ENCODE measurements at regions not wholly inside any gene's neighbourhood (a gene's known extent, or its start where the extent isn't known, plus 50 kb on each side); places are given as distances from the start of the nearest gene placed in this dataset.

DNA sequence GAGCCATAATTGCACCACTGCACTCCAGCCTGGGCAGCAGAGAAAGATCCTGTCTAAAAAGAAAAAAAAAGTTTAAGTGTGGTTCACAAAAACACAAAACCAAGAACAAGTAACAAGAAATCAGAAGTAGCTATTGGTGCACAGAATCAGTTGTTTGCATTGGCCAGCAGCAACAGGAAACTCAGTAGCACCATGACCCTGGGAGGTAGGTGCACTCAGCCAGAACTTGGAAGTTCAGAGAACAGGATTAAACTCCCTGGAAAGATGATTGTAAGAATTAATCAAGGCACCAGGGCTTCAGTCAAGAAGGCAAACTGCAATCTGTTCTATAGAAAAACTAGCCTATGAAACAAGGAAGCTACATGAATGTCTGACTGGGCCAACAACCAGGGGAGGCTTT lies 267.9 kb downstream of the COL12A1 start:
- H3K27me3 ChIP-seq (ENCODE audit: control insufficient read depth in 1 of 2, insufficient read depth in 2 of 2, low read length in 2 of 2), result no peaks in the 10 kb centered on the region
- no peak overlapping the region for H3K27ac ChIP-seq (ENCODE audit: extremely low read length, insufficient read depth, low read length)
- no peak overlapping the region for H3K4me3 ChIP-seq (replicated peaks in 1 of 3; ENCODE audit: insufficient read depth in 1 of 3, low read depth in 2 of 3, low read length in 3 of 3)
- H3K4me1 ChIP-seq (ENCODE audit: insufficient read depth, low read length), result peaks cover 3% of the 10 kb centered on the region; the same call in 1 of the 2 replicates
- in situ Hi-C loops (cut with HindIII; ENCODE audit: extremely low pct_ligation_motif_present, low pct_unique_long_range_greater_than_20kb), result no loop called here
- H4K20me1 ChIP-seq (ENCODE audit: insufficient read depth, low read length), result no peaks in the 10 kb centered on the region
- no peak overlapping the region for H3K4me2 ChIP-seq (ENCODE audit: low read depth, low read length)
- H2AFZ ChIP-seq (ENCODE audit: low read length), result no peak overlapping the region
- intact Hi-C loops (cut with micrococcal nuclease; ENCODE audit: unreplicated experiment), result no loop called here
- DNase-seq (ENCODE audit: low spot score) (no peak), FAIRE-seq (no peak), ATAC-seq (no peak)
- no peaks in the 10 kb centered on the region for H3K79me2 ChIP-seq (ENCODE audit: insufficient read depth, low read length)
- H3K9ac ChIP-seq (ENCODE audit: insufficient read depth, low read depth, low read length), result no peak overlapping the region
- BruUV-seq (replicated peaks), result no TSS peak
- TF ChIP-seq TSC22D2 (CRISPR knock-in tag; IDR thresholded peaks at IDR 0.05; ENCODE audit: borderline replicate concordance), result no peak
- TF ChIP-seq ZBTB8A (CRISPR knock-in tag; IDR thresholded peaks at IDR 0.05; ENCODE audit: borderline replicate concordance, low read depth), result no peak
- TF ChIP-seq ARHGAP35 (CRISPR knock-in tag; IDR thresholded peaks at IDR 0.05; ENCODE audit: borderline replicate concordance), result no peak
- no peak for TF ChIP-seq FOXM1 (CRISPR knock-in tag; IDR thresholded peaks at IDR 0.05)
- no peak for TF ChIP-seq GRHL1 (CRISPR knock-in tag; conservative IDR thresholded peaks at IDR 0.05)
- TF ChIP-seq MEF2D (CRISPR knock-in tag; IDR thresholded peaks at IDR 0.05), result no peak
- no peak for TF ChIP-seq DPF2 (CRISPR knock-in tag; IDR thresholded peaks at IDR 0.05; ENCODE audit: borderline replicate concordance, low read depth)
- no peak for TF ChIP-seq WIZ (CRISPR knock-in tag; IDR thresholded peaks at IDR 0.05)
- TF ChIP-seq ZNF781 (CRISPR knock-in tag; IDR thresholded peaks at IDR 0.05; ENCODE audit: borderline replicate concordance, not compliant biosample characterization), result no peak
- TF ChIP-seq FLYWCH1 (CRISPR knock-in tag; IDR thresholded peaks at IDR 0.05), result no peak
- no peak for TF ChIP-seq HNRNPL (IDR thresholded peaks at IDR 0.05; ENCODE audit: low read depth, low read length)
- TF ChIP-seq KDM5A (IDR thresholded peaks at IDR 0.05; ENCODE audit: borderline replicate concordance, low read length), result no peak
- no peak for TF ChIP-seq BRF2 (CRISPR knock-in tag; IDR thresholded peaks at IDR 0.05)
- no peak for TF ChIP-seq ZNF816 (CRISPR knock-in tag; IDR thresholded peaks at IDR 0.05; ENCODE audit: borderline replicate concordance)
- no peak for TF ChIP-seq TMF1 (CRISPR knock-in tag; IDR thresholded peaks at IDR 0.05; ENCODE audit: low read depth)
- no peak for TF ChIP-seq ZNF232 (CRISPR knock-in tag; IDR thresholded peaks at IDR 0.05; ENCODE audit: borderline replicate concordance)
- no peak for TF ChIP-seq PHF5A (CRISPR knock-in tag; IDR thresholded peaks at IDR 0.05; ENCODE audit: low read depth, unreplicated experiment)
- no peak for TF ChIP-seq ZNF616 (CRISPR knock-in tag; IDR thresholded peaks at IDR 0.05; ENCODE audit: low read depth)
- no peak for TF ChIP-seq FOXJ3 (CRISPR knock-in tag; IDR thresholded peaks at IDR 0.05; ENCODE audit: borderline replicate concordance)
- POLR2A ChIA-PET, result no interaction called here
- CTCF ChIA-PET (ENCODE audit: low intra/inter-chr PET ratio, low total read pairs), result no interaction called here
- no peaks in the 10 kb centered on the region for H3K9me3 ChIP-seq (ENCODE audit: low read length)
- H3K36me3 ChIP-seq (replicated peaks in 1 of 2; ENCODE audit: control insufficient read depth in 1 of 2, insufficient read depth in 2 of 2, low read length in 2 of 2), result no peaks in the 10 kb centered on the region

Data from HepG2 (cell line).